Activated CD4-positive, alpha-beta T cell treated with anti-CD3 and anti-CD28 coated beads, Interleukin-10, Interleukin-2, amounts not matched to agents 100 ng/mL and 50 ng/mL, durations not matched to agents 16 hours and 8 hours (primary cell): ENCODE measurements at regions not wholly inside any gene's neighbourhood (a gene's known extent, or its start where the extent isn't known, plus 50 kb on each side); places are given as distances from the start of the nearest gene placed in this dataset.

ENCODE experiments used
- DNase-seq: peaks from one replicate; pipeline ENCODE4 v3.0.0-alpha.2; 2020

GRCh38 chr2:136209561-136210454 is 91.9 kb upstream of the CXCR4 start:
- no peak for DNase-seq

DNA sequence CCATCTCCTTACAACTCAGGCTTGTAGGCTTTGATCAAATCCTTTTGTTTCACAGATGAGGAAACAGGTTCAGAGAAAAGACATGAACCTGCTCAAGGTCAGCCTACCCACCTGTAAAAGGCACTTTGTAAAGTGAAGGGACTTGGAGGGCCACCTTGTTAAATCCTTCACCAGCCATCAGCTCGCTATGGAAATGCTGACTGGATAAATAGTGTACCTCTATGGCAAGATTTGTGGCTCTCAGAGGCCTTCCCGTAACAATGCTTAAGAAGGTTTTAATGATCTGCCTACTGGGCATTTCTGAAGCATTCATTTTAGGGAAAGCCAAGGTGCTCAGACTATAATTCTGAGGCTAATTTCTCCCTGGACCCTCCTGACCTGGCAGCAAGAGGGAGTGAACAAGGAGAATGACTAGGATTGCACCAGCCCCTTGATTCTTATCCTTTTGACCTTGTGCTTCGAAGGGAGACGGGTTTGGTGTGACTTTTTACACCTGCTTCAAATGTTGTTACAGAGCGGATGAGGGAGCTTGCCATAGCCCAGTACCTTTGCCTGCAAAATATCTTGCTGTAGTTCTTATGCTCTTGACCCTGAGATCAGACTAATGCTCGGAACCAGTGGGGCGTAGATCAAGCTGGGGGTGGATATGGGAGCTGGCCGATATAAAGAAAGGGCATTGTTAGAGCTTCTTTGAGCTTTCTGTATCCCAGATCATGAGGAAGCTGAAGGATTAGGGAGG is 90.9 kb upstream of the CXCR4 start:
- DNase-seq, result no peak

GRCh38 chr2:136207665-136208064 is 89.7 kb upstream of the CXCR4 start:
- no peak for DNase-seq

GRCh38 chr2:136207030-136207623 is 89.2 kb upstream of the CXCR4 start:
- peak; percentile 15 for DNase-seq

DNA sequence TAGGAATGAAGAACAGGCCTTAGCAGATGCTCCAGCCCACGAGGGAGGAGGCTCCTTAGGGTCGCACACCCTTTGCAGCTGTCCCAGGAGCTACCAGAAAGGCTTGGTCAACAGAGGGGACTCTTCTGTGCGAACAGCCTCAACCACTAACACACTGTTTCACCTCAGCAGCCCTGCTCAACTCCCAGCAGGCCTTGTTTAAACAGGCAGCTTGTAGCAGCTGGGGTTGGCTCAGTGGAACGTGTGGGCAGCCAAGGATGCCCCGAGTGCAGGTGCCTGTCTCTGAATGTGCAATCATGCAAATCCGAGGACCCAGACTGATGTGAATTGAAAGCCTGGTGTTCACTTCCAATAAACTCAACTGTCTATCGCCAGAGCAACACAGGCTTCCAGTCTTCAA is 88.7 kb upstream of the CXCR4 start:
- peak; percentile 48 for DNase-seq

DNA sequence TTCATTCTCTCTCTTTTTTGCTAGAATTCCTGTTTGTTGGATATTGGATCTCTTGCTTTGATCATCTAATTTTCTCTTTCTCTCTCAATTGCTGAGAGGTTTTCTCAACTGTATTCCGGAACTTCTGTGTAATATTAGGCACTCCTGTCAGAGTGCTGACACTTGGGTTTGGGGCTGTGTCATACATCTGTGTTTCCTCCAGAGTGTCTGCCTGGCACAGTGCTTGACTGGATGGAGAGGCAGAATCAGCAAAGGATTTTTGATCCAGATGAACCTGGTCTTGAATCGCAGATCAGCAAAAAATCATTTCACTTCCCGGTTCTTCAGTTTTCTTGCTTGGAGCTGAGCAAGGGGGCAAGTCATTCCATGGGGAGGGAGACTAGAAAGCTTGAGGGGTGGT is 87.7 kb upstream of the CXCR4 start:
- no peak for DNase-seq

DNA sequence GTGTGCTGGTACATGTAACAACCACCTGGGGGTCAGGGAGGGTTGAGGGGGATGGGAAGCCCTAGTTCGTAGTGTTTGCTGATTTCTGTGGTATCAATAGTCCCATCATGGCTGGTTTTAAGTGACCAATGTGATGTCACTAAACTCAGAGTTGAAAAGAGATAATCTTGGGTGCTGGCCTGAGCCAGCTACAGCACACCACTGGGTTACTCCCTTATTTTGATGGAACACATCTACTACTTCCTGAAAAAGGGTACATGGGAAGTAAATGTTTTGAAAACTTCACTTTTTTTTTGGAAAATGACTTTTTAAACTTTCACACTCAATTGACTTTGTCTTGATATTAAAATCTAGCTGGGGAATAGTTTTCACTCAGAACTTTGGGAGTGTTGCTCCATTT is 87.0 kb upstream of the CXCR4 start:
- no peak for DNase-seq

DNA sequence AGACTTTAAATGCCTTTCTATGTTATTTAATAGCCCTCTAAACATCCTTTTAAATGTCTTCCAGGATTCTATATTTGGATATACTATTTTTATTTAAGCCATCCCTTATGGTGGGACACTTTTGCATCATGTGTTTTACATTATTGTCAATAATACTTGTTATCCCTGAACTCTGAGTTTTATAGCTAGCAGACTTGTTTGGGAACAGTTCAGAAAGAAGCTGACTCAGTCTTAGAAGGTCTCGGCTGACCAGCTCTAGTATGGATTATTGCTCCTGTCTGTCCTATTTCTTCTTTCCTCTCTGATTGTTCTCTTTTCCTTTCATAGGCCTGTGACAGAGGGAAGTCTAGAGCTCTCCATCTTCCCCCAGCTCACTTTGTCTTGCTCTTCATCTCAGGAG is 77.3 kb upstream of the CXCR4 start:
- DNase-seq, result no peak

- no peak for DNase-seq
Measured at GRCh38 chr2:136191041-136191440, 73.1 kb upstream of the CXCR4 start.

DNA sequence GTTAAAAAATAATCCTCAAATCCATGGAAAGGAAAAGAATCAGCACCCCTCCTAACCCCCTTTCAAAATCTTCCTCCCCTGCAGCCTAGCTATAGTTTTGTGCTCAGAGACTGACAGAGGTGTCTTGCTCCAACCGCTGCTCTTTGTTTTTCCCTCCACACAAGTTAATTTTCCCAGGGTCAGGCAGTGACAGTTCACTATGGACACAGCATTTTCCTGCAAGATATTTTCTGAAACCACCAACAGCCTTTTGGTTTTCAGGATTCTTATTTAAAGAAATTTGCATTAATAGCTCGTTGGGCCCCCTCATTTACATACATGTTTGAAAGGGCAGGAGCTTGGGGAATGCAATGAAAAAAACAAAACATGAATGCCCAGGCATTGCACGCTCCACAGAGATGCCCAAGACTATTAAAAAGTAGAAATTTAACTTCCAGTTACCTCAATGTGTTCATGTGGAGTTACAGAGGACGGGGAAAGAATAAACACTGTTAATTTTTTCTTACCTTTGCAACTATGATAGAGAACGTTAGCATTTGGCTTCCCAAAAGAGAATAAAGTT is 71.4 kb upstream of the CXCR4 start:
- DNase-seq, result no peak

- DNase-seq, result no peak
Measured at GRCh38 chr2:136188086-136188485, 70.1 kb upstream of the CXCR4 start.

DNA sequence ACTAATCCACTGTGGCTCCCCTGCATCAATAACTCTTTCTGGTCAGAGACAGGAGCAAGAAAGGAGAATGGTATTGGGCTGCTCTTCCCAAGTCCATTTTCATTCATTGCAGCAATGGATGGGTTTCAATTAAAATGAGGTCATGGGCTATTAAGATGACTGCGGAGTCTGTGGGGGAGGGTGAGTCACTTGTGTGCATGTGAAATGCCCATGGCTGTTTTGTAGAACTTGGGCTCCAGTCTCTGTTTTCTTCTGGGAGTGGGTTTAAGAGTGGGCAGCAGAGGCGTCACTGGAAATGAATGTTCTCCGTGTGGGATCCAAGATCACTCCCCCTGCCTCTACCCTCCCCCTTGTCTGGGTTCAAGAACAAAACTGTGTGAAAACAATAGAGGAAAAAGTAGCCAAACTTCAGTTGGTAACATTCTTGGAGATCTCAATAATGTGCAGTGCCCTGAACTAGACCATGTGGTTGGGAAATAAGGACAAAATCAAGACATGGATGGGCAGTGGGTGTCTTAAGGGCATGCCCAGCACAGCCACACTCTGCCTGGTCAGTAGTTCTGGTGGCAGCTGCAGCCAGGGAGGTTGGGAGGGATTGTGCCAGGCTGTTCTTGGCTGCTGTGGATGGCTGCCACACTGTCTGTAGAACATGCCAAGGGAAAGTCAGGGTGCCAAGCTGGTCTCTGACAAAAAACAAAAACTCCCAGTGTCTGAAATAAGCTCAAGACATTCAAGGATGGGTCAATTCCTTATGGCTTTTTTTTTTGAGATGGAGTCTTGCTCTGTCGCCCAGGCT is 68.2 kb upstream of the CXCR4 start:
- no peak for DNase-seq

DNA sequence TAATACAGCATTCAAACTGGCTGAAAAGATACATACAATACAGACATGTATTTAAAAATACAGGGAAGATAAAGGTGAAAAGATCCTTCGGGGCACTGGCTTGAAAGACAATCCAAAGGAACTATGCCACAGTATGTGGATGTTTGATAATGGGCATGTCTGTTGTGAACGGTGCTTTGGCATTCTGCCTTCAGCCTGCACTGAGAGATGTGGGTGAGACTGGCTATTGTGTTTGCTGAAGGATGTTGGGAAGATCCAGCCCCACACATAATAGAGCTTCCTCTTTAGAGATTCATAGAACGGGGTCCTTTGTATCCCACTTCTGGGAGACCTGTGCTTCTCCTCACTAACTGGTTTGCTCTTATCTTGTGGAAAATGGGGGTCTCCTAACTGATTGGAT is 65.1 kb upstream of the CXCR4 start:
- no peak for DNase-seq

DNA sequence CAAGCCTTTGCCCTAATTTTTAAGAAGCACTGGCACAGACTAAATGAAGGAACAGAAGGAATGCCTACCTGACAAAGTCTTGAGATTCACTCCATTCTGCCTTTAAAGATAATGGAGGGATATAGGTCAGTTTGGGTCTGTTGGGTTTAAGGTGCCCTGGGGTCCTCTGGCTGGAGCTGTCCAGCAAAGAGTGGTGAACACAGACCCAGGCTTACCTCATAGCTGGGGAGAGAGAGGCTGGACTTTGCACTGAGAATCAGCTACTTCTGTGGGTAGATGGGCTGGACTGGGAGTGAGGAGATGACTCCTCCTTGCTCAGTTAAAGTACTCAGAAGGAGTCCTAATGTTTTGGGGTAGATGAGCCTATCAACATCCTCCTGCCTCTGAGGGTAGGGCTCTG is 64.4 kb upstream of the CXCR4 start:
- DNase-seq, result no peak

DNA sequence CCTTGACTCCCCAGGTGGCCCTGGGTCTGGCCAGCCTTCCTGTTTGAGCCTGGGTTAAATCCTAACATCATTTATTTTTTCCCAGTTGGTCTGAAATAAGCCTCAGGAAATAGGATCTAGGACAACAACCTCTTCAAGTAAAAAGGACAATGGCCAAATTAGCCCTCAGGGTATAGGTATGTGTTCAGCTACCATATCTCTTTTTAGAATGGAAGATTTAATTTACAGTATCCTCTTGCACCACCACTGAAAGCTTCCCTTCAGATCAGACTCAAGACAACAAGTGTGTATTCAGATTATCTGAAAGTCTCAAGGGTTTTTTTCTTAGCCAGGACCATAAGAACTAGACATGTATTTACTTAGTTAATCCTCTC is 61.6 kb upstream of the CXCR4 start:
- no peak for DNase-seq

DNA sequence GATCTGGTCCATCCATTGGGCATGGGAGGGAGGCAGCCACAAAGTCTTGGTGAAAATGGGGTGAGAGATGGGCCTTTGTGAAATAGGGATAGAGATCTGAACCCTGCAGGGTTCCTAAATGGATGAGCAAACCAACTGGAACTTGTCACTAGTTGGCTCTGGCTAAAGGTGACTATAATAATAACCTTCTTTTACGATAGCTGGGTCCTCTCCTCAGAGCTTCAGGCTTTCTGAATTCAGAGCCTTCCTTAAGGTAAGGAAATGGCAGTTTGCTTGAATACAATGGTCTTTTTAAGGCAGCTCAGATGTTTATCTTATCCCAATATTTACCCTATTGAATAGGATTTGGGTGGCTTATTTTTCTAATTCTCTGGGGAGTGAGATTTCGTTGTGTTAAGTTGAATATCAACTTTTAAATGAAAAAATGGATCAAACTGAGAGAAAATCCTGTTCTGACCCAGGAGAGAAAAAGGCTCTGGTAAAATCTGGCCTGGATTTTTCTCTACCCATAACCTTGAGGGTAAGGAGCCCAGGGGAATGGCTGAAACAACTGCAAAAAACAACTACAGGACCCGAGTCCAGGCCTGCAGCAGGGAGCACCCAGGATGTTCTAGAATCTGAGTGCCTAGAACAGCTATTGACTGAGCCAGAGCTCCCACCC is 61.1 kb upstream of the CXCR4 start:
- no peak for DNase-seq

- no peak for DNase-seq
Measured at GRCh38 chr2:136175868-136176267, 57.9 kb upstream of the CXCR4 start.

DNA sequence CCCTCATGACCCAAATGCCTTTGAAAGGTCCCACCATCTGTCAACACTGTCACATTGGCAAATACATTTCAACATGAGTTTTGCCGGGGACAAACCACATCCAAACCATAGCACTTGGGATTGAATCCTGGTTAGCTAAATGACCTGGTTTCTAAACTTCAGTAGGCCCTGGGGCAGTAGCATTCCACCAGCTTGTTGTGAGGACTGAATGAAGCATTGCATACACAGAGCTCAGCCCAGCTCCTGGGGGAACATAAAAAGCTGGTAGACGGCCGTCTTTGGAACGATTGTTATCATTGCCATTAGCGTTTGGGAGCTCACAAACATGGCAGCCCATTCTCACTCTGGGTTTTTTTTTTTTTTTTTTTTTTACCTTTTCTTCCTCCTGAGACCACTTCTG is 57.5 kb upstream of the CXCR4 start:
- DNase-seq, result no peak

GRCh38 chr2:136173126-136173525 is 55.2 kb upstream of the CXCR4 start:
- no peak for DNase-seq

DNA sequence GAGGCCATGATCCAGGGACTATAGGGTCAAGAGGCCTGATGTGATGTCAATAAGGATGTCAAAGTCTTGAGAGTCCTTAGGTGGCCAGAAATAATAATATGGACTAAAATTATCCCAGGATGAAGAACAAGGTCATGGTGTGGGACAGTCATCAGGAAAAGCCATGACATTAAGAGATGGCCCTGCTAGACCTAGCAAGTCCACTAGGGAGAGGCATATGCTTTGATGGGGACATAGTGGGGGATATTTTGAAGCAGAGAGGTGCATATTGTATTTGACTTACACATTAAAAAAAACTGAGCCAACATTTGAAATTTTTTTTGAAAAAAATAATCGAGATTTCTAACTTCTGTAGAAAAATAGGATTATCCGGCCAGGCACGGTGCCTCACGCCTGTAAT is 53.3 kb upstream of the CXCR4 start:
- no peak for DNase-seq

DNA sequence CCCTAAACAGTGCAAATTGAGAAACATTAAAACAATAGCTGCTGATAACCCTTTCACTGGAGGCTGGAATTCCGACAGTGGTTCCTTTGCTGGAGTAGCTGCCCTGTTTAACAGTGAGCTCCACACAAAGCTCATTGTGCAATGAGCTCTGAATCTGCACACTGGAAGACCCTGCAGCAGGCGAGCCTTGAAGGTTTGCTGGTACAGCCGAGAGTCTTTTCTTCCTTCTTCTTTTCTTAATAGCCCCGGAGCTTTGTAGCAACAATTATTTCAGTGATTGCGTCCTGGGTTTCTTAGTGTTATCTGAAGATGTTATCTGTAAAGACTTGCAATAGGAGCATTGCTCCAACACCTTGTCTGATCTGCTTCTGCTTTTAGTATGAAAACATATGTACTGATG is 50.8 kb upstream of the CXCR4 start:
- DNase-seq, result no peak

DNA sequence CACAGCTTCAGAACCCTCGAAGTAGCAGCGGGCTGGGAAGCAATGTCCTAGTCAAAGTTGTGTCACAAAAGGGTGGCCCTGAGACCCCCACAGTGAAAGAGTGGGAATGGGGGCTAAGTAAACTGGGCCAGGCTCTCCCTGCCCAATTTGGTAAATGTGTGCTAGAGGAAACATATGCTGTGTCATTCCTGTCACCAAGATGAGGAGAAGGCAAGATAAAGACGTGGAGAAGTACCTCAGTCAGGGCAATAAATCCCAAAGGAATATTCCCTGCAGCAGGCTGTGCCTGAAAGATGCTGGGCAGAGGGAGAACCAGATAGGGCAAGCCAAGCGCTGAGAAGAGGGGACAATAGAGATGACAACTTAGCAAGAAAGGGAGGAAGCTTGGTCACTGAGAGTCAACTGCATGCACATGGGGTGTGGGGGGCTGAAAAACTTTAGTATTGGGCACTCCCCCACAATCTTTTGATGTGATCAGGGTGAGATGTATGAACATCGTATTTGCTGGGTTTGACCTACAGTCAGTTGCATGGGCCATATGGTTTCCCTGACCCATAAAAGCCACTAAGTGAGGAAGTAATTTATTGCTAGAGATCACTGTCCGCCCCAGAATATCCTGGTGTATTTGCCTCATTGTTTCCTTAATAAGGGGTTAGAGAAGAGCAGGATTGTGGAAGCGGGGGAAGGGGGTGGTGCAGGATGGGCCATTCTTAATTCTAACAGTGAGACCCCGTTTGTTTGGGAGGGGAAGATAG is 49.9 kb upstream of the CXCR4 start:
- DNase-seq, result no peak
